GM18870 (cell line): ENCODE measurements at regions not wholly inside any gene's neighbourhood (a gene's known extent, or its start where the extent isn't known, plus 50 kb on each side); places are given as distances from the start of the nearest gene placed in this dataset.
"Not testable (repeated sequence)": the region's sequence is repeated elsewhere in the genome, so short reads cannot be mapped to it uniquely, and the experiment has no call there.

Experiments used
- ATAC-seq: cut with Tn5 transposase; IDR thresholded peaks from one replicate; pipeline ENCODE4 v1.9.1; 2021; ENCODE audit warnings: moderate library complexity; ENCODE audit not compliant: unreplicated experiment

- ATAC-seq = no peak
Observed at GRCh38 chr12:102344691-102345090, 135.7 kb downstream of the IGF1 start.

GRCh38 chr12:102343361-102344121, 136.8 kb downstream of the IGF1 start:
- no peak for ATAC-seq

- ATAC-seq = no peak
Observed at GRCh38 chr12:102342281-102343006, 137.9 kb downstream of the IGF1 start.

GRCh38 chr12:102334765-102335164, 137.1 kb upstream of the PMCH start:
- no peak for ATAC-seq

- no peak for ATAC-seq
Observed at GRCh38 chr12:102331419-102331818, 133.8 kb upstream of the PMCH start.

GRCh38 chr12:102329883-102330282, 132.2 kb upstream of the PMCH start:
- no peak for ATAC-seq

- ATAC-seq = no peak
Observed at GRCh38 chr12:102326982-102327381, 129.3 kb upstream of the PMCH start.

GRCh38 chr12:102325108-102325507, 127.5 kb upstream of the PMCH start:
- not testable (repeated sequence) for ATAC-seq

- no peak for ATAC-seq
Observed at GRCh38 chr12:102323799-102324198, 126.2 kb upstream of the PMCH start.

- no peak for ATAC-seq
Observed at GRCh38 chr12:102322254-102322653, 124.6 kb upstream of the PMCH start.

- no peak for ATAC-seq
Observed at GRCh38 chr12:102321305-102322082, 123.9 kb upstream of the PMCH start.

GRCh38 chr12:102317155-102317554, 119.5 kb upstream of the PMCH start:
- ATAC-seq = no peak

- ATAC-seq = no peak
Observed at GRCh38 chr12:102316723-102317122, 119.1 kb upstream of the PMCH start.

- no peak for ATAC-seq
Observed at GRCh38 chr12:102314821-102315220, 117.2 kb upstream of the PMCH start.

GRCh38 chr12:102313116-102313971, 115.7 kb upstream of the PMCH start:
- not testable (repeated sequence) for ATAC-seq

- ATAC-seq = no peak
Observed at GRCh38 chr12:102305486-102305885, 107.9 kb upstream of the PMCH start.

- ATAC-seq = not testable (repeated sequence)
Observed at GRCh38 chr12:102304667-102305066, 107.0 kb upstream of the PMCH start.

- ATAC-seq = no peak
Observed at GRCh38 chr12:102302553-102302952, 104.9 kb upstream of the PMCH start.

GRCh38 chr12:102301547-102301946, 103.9 kb upstream of the PMCH start:
- no peak for ATAC-seq

- peak; percentile 90 for ATAC-seq
Observed at GRCh38 chr12:102300824-102301461, 103.3 kb upstream of the PMCH start.
